ENCODE measurements at regions not wholly inside any gene's neighbourhood (a gene's known extent, or its start where the extent isn't known, plus 50 kb on each side); places are given as distances from the start of the nearest gene placed in this dataset.

DNA sequence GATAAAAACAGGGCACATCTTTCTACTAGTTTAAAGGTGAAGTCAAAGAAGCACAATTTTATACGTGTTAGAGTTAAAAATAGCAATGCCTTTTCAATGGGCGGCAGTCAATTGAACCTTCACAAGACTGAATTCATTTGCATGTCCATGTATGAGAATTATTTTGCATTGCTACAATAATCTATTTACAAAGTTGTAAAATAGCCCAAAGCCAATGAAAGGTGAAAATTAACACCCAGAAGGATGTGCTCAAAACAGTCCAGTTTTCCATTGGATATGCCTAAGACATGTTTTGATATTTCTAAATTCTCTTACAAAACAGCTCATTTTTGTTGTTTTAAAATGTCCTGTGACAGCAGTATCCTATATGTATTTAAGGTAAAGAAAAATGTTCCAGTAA, 425.1 kb upstream of the SYT4 start:
- POLR2A ChIA-PET: no interaction called here
- CTCF ChIA-PET: interaction anchor here (1.2 kb wide), 1 partner anchor 12 kb away, joined by 5 read pairs; no protein-coding TSS in a partner anchor
- H3K4me3 ChIP-seq (ENCODE audit: low read depth, low read length): no peak overlapping the region
- H3K9me3 ChIP-seq (ENCODE audit: control insufficient read depth, insufficient read depth, low read depth, low read length): no peaks in the 10 kb centered on the region
- H3K27ac ChIP-seq (ENCODE audit: extremely low read depth, low read depth, low read length): no peak overlapping the region
- no peaks in the 10 kb centered on the region for H3K4me1 ChIP-seq (ENCODE audit: control insufficient read depth, insufficient read depth, low read length)
- TF ChIP-seq SCRT1 (tag by site-specific recombination; IDR thresholded peaks at IDR 0.05; ENCODE audit: borderline replicate concordance): no peak
- no peaks in the 10 kb centered on the region for H3K36me3 ChIP-seq (ENCODE audit: control insufficient read depth in 2 of 2, insufficient read depth in 1 of 2, low read length in 2 of 2)

DNA sequence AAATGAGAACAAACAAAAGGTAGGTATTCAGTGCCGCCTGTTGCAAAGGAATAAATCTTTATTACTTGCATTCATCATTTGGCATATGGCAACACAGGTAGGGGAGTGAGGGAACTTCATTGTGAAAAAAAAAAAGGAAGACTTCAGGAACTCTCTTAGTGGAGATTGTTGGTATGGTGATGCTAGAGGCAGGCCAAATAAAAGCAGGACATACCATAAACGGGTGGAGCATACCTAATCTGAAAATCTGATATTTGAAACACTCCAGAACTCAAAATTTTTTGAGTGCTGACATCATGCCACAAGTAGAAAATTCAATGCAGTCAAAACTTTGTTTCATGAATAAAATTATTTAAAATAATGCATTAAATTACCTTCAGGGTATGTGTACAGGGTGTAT, 425.8 kb upstream of the SYT4 start:
- no peak overlapping the region for H3K27ac ChIP-seq (ENCODE audit: extremely low read depth, low read depth, low read length)
- no peaks in the 10 kb centered on the region for H3K36me3 ChIP-seq (ENCODE audit: control insufficient read depth in 2 of 2, insufficient read depth in 1 of 2, low read length in 2 of 2)
- ChIA-PET CTCF (no interaction called here), POLR2A (no interaction called here)
- no peaks in the 10 kb centered on the region for H3K9me3 ChIP-seq (ENCODE audit: control insufficient read depth, insufficient read depth, low read depth, low read length)
- H3K4me3 ChIP-seq (ENCODE audit: low read depth, low read length): no peak overlapping the region
- TF ChIP-seq REPIN1 (tag by site-specific recombination; IDR thresholded peaks at IDR 0.05; ENCODE audit: low read depth) (no peak), ZNF394 (tag by site-specific recombination; IDR thresholded peaks at IDR 0.05; ENCODE audit: borderline replicate concordance) (no peak), ZNF211 (tag by site-specific recombination; IDR thresholded peaks at IDR 0.05; ENCODE audit: low read depth) (no peak), FEZF1 (tag by site-specific recombination; IDR thresholded peaks at IDR 0.05) (no peak), YY2 (tag by site-specific recombination; IDR thresholded peaks at IDR 0.05) (no peak), WT1 (tag by site-specific recombination; IDR thresholded peaks at IDR 0.05) (no peak), KLF7 (tag by site-specific recombination; IDR thresholded peaks at IDR 0.05; ENCODE audit: borderline replicate concordance) (no peak), ZNF248 (tag by site-specific recombination; IDR thresholded peaks at IDR 0.05) (no peak), ZNF664 (tag by site-specific recombination; IDR thresholded peaks at IDR 0.05) (no peak), ZNF302 (tag by site-specific recombination; IDR thresholded peaks at IDR 0.05; ENCODE audit: low read depth) (no peak), ZNF621 (tag by site-specific recombination; IDR thresholded peaks at IDR 0.05) (no peak), ZNF10 (tag by site-specific recombination; IDR thresholded peaks at IDR 0.05) (no peak), ZNF624 (tag by site-specific recombination; IDR thresholded peaks at IDR 0.05) (no peak)
- TF ChIP-seq, protein P1, sequence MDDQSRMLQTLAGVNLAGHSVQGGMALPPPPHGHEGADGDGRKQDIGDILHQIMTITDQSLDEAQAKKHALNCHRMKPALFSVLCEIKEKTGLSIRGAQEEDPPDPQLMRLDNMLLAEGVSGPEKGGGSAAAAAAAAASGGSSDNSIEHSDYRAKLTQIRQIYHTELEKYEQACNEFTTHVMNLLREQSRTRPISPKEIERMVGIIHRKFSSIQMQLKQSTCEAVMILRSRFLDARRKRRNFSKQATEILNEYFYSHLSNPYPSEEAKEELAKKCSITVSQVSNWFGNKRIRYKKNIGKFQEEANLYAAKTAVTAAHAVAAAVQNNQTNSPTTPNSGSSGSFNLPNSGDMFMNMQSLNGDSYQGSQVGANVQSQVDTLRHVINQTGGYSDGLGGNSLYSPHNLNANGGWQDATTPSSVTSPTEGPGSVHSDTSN (CRISPR knock-in tag; IDR thresholded peaks at IDR 0.05): no peak
- TF ChIP-seq, protein P2, sequence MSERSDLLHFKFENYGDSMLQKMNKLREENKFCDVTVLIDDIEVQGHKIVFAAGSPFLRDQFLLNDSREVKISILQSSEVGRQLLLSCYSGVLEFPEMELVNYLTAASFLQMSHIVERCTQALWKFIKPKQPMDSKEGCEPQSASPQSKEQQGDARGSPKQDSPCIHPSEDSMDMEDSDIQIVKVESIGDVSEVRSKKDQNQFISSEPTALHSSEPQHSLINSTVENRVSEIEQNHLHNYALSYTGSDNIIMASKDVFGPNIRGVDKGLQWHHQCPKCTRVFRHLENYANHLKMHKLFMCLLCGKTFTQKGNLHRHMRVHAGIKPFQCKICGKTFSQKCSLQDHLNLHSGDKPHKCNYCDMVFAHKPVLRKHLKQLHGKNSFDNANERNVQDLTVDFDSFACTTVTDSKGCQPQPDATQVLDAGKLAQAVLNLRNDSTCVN (tag by site-specific recombination; optimal IDR thresholded peaks at IDR 0.05): no peak
- no peaks in the 10 kb centered on the region for H3K4me1 ChIP-seq (ENCODE audit: control insufficient read depth, insufficient read depth, low read length)

DNA sequence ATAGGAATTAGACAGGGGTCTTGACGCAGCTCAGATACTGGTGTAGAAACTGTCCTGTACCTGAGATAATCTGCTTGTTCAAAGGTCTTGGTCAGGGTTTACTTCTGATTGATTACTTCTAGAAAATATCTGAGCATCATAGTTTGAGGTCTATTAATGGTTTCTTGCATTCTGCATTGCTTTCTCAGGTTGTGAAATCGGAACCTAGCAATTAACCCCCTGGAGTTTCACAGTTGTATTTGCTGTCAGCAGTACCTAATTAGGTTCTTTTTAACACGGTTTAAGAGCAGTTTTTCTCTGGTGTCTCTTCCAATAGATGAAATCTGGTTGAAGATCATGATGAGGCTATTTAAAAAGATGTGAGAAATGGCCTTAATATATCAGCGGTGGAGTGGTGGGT, 428.6 kb upstream of the SYT4 start:
- Histone ChIP-seq H3K4me1 (ENCODE audit: control insufficient read depth, insufficient read depth, low read length) (no peaks in the 10 kb centered on the region), H3K9me3 (ENCODE audit: control insufficient read depth, insufficient read depth, low read depth, low read length) (no peaks in the 10 kb centered on the region), H3K4me3 (ENCODE audit: low read depth, low read length) (no peak overlapping the region), H3K27ac (ENCODE audit: extremely low read depth, low read depth, low read length) (no peak overlapping the region), H3K36me3 (ENCODE audit: control insufficient read depth in 2 of 2, insufficient read depth in 1 of 2, low read length in 2 of 2) (no peaks in the 10 kb centered on the region)
- POLR2A ChIA-PET: no interaction called here
- CTCF ChIA-PET: no interaction called here
- TF ChIP-seq ZBTB21 (tag by site-specific recombination; IDR thresholded peaks at IDR 0.05) (no peak), ZNF544 (tag by site-specific recombination; IDR thresholded peaks at IDR 0.05) (no peak), ZSCAN23 (tag by site-specific recombination; IDR thresholded peaks at IDR 0.05) (no peak), ZNF555 (tag by site-specific recombination; conservative IDR thresholded peaks at IDR 0.05) (no peak), MEIS1 (CRISPR knock-in tag; IDR thresholded peaks at IDR 0.05; ENCODE audit: borderline replicate concordance) (no peak), ZNF394 (tag by site-specific recombination; IDR thresholded peaks at IDR 0.05; ENCODE audit: borderline replicate concordance) (no peak), ZNF211 (tag by site-specific recombination; IDR thresholded peaks at IDR 0.05; ENCODE audit: low read depth) (no peak), MZF1 (tag by site-specific recombination; IDR thresholded peaks at IDR 0.05; ENCODE audit: borderline replicate concordance) (no peak), ZNF510 (tag by site-specific recombination; IDR thresholded peaks at IDR 0.05; ENCODE audit: insufficient replicate concordance) (no peak), ZNF658 (tag by site-specific recombination; IDR thresholded peaks at IDR 0.05) (no peak), ZNF10 (tag by site-specific recombination; IDR thresholded peaks at IDR 0.05) (no peak), SALL2 (tag by site-specific recombination; IDR thresholded peaks at IDR 0.05; ENCODE audit: borderline replicate concordance) (no peak)
- TF ChIP-seq, protein P3, sequence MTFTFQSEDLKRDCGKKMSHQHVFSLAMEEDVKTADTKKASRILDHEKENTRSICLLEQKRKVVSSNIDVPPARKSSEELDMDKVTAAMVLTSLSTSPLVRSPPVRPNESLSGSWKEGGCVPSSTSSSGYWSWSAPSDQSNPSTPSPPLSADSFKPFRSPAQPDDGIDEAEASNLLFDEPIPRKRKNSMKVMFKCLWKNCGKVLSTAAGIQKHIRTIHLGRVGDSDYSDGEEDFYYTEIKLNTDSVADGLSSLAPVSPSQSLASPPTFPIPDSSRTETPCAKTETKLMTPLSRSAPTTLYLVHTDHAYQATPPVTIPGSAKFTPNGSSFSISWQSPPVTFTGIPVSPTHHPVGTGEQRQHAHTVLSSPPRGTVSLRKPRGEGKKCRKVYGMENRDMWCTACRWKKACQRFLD (tag by site-specific recombination; IDR thresholded peaks at IDR 0.05): no peak
- TF ChIP-seq, protein P4, sequence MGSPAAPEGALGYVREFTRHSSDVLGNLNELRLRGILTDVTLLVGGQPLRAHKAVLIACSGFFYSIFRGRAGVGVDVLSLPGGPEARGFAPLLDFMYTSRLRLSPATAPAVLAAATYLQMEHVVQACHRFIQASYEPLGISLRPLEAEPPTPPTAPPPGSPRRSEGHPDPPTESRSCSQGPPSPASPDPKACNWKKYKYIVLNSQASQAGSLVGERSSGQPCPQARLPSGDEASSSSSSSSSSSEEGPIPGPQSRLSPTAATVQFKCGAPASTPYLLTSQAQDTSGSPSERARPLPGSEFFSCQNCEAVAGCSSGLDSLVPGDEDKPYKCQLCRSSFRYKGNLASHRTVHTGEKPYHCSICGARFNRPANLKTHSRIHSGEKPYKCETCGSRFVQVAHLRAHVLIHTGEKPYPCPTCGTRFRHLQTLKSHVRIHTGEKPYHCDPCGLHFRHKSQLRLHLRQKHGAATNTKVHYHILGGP (tag by site-specific recombination; IDR thresholded peaks at IDR 0.05): no peak
- TF ChIP-seq, protein P5, sequence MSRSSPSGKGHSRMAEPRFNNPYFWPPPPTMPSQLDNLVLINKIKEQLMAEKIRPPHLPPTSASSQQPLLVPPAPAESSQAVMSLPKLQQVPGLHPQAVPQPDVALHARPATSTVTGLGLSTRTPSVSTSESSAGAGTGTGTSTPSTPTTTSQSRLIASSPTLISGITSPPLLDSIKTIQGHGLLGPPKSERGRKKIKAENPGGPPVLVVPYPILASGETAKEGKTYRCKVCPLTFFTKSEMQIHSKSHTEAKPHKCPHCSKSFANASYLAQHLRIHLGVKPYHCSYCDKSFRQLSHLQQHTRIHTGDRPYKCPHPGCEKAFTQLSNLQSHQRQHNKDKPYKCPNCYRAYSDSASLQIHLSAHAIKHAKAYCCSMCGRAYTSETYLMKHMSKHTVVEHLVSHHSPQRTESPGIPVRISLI (tag by site-specific recombination; IDR thresholded peaks at IDR 0.05): no peak

Measured in HEK293 (cell line).